Uterus (tissue), 2 donors: ENCODE measurements at regions not wholly inside any gene's neighbourhood (a gene's known extent, or its start where the extent isn't known, plus 50 kb on each side); places are given as distances from the start of the nearest gene placed in this dataset.

Experiments used
- POLR2A ChIP-seq, 2 donors: fragments of 450-650 bp; IDR thresholded peaks; one replicate each; pipeline ENCODE4 v1.6.1; 2016; ENCODE audit warnings: antibody characterized with exemption in 2 of 2, mild to moderate bottlenecking in 1 of 2, moderate library complexity in 1 of 2
- TF ChIP-seq, protein P1 (sequence below), 4 experiments: fragments of 200-600 bp in 2 of 4; fragments of 450-650 bp in 2 of 4; sonication (generic) in 2 of 4; IDR thresholded peaks; one replicate each; pipeline ENCODE4 v1.5.1; 2016 to 2019; ENCODE audit warnings: antibody characterized with exemption in 4 of 4, mild to moderate bottlenecking in 2 of 4, moderate library complexity in 1 of 4

DNA sequence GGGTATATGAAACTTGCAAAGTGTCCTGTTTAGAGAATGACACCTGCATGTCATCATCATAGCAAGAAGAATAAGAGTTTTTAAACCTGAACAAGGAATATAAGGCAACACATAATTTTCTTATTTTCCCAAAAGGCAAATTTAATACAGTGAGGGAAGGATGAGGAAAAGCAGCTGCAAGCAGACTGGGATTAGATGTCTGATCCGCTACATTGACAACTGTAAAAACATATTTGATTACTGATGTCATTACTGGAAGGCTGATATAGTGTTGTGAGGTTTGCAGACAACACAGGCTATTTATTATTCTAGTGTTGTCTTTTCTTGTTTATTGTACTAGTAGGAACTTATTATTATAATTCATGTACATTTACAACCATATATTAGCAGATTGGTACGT, 528.7 kb downstream of the ZIC1 start:
- TF ChIP-seq, protein P1, sequence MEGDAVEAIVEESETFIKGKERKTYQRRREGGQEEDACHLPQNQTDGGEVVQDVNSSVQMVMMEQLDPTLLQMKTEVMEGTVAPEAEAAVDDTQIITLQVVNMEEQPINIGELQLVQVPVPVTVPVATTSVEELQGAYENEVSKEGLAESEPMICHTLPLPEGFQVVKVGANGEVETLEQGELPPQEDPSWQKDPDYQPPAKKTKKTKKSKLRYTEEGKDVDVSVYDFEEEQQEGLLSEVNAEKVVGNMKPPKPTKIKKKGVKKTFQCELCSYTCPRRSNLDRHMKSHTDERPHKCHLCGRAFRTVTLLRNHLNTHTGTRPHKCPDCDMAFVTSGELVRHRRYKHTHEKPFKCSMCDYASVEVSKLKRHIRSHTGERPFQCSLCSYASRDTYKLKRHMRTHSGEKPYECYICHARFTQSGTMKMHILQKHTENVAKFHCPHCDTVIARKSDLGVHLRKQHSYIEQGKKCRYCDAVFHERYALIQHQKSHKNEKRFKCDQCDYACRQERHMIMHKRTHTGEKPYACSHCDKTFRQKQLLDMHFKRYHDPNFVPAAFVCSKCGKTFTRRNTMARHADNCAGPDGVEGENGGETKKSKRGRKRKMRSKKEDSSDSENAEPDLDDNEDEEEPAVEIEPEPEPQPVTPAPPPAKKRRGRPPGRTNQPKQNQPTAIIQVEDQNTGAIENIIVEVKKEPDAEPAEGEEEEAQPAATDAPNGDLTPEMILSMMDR (IDR thresholded peaks at IDR 0.05), result no peak
- no peak for TF ChIP-seq POLR2A (IDR thresholded peaks at IDR 0.05)
